Hindlimb muscle (tissue), 1 donor: ENCODE measurements at regions not wholly inside any gene's neighbourhood (a gene's known extent, or its start where the extent isn't known, plus 50 kb on each side); places are given as distances from the start of the nearest gene placed in this dataset.

Source experiments
- DNase-seq: peaks from one replicate; pipeline ENCODE4 v3.0.0-alpha.2; 2013

DNA sequence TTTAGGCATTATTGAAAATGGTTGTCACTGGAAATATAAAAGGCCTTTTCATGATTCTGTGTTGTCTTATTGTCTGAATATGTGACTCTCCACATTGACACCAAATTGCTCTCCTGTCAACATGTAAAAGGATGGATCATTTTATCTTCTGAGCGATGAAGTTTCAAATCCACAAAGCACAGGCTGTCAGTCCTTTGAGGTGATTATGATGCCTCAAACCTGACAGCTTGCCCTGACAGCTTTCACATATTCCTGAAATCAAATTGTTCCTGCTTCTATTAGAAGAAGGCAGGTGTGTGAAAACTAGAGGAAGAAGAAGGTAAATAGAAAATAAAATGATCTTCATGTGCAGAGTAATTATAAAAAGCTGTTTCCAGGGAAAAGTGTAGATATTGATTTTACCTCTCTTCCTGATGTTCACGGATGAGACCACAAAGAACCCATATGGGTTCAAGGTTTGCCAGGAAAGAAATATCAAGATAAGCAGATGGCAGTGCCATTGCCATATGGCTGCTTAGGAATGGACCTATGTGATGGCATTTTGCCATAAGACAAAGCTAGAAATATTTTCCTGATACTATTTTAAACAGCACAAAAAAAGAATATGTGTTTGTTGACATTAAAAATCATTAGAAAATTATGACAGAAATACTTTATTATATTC lies 1006.3 kb upstream of the AGA start:
- no peak for DNase-seq

DNA sequence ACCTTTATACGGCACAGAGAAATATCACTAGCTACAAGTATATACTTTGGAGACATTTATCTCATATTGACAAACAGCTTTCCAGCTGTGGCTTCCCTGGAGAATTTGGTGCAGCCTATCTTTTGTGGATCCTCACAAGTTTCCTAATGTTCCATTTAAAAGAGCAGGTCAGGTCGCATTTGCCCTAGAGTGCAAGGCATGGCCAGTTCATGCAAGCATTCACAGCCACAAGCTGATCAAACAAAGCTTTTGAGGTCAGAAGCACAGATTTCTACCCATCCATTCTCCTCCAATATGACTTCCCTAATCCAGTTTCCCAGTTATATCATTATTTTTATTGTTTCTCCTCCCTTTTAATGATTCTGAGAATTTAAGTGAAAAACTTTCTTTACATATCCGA lies 1008.4 kb upstream of the AGA start:
- no peak for DNase-seq

DNA sequence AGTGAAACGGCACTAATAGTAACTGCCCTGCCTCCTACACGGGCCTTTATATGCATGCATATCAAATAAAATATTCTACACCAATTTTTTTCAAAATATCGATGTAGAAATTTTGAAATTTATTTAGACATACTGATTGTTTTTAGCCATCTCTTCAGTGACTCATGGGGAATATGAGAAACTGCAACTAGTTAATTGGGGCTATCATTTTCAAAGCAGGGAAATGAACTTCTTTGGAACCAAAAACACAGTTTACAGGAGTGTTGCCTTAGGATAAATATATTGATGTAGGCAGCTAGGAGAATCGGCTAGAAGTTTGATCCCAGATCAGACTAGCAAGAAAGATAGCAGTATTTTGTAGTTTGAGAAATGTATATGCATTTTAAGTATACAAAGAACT lies 1010.8 kb upstream of the AGA start:
- DNase-seq: no peak

DNA sequence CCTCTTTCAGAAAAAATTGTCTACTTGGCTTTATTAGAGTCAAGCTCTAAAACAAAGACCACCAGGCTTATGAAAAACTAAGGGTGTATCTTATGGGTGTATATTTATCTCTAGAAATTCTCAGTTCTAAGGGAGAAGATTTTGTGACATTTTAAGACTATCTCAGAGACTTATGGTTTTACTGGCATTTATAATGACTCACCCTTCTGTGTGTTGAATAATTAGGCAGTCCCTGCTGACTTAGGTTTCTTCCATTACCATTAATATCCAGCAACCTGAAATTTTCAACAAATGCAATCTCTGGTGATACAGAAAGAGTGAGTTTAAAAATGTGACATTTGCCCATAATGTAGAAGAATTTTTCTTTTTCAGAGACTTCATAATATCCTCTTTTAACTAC lies 1015.0 kb upstream of the AGA start:
- DNase-seq: no peak

DNA sequence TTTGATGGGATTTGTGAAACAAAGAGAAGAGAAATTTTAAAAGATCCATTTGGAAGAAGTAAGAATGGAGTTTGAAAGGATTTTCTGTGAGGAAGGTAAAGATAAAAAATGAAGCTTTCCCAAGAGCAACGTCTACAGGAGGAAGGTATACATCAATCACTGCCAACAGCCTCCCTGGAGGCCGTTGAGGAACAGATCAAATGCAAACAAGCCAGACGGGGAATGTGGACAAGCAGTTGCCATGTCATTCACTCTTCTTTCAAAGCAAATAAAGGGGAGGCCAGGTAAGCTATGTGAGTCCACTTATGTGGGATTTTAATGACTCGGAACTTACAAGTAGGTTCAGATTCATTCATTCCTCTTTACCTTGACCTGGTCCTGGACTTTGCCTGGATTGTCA lies 1020.5 kb upstream of the AGA start:
- DNase-seq: no peak

DNA sequence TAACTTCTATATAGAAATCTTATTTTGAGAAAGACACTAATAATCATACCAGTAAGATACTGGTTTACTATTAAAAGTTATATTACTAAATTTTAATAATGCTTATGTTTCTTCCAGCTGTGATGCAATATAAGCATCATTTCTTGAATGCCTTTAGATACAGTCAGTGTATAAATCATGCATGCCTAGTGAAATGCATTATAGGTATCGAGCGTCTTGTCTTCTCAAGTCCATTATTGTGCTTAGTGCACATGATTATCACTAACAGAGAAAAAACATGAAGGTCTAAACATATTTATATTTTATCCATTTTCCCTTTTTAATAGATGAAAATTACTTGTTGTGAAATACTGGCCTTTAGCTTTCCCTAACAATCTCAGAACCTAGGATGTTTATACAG lies 1021.5 kb upstream of the AGA start:
- DNase-seq: no peak

DNA sequence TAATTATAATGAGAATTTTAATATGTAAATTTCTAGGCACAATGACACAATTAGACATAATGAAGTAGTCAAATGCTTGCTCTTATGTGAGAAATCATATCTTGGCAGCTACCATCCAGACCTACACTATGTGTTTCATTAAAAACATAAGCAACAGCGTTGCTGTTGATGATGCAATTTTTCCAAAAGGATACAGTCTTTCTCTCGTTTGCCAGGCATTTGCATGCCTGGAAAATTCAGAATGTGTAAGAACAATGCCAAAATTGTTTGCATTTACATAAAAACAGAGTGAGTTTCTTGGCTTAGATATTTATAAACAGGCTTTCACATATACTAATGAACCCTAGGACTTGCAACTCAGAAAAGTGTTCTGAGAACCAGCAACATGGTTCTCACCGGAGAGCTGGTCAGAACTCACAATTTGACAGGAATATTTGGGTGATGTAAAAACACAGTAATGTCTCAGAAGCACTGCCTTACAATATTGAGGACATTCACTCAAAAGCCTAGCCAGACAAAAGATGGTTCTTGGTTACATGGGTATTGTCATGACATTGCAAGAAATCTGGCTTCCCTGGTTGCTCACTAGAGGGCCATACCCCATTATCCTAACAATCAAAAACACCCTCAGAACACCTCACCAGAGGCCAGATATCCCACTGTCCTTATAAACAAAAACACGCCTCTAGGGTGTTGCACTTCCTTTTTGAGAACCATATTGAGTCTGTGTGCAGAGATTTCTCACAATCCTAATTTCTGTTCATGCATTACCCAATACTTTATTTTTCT lies 1029.0 kb upstream of the AGA start:
- DNase-seq: no peak

DNA sequence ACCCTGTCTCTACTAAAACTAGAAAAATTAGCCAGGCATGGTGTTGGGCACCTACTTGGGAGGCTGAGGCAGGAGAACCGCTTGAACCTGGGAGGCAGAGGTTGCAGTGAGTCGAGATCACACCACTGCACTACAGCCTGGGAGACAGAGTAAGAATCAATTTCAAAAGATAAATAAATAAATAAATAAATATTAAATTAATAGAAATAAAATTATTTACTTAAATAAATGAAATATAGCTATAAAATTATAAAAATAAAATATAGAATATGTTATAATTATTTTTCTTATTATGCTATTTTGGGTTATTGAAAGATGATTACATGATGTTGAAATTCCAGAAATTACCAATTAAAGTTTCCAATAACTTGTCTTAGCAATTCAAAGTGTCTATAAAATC lies 1029.8 kb upstream of the AGA start:
- no peak for DNase-seq

DNA sequence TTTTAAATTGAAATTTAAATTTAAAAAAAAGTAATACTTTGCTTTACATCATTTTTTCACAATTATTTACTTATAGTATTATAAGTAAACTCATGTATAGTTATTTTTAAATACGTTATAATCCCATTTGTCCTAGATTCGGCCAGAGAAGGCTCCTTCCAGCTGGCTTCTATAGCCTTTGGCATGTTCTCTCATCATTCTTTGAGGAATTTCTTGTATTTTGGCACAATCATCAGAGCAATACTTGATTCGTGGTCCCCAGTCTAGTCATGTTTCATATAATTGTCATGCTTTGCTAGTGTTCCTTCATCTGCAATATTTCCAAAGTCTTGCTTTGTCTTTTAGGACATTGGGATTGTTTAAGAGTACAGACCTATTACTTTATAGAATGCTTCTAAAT lies 1037.9 kb upstream of the AGA start:
- DNase-seq: peak; percentile 23

DNA sequence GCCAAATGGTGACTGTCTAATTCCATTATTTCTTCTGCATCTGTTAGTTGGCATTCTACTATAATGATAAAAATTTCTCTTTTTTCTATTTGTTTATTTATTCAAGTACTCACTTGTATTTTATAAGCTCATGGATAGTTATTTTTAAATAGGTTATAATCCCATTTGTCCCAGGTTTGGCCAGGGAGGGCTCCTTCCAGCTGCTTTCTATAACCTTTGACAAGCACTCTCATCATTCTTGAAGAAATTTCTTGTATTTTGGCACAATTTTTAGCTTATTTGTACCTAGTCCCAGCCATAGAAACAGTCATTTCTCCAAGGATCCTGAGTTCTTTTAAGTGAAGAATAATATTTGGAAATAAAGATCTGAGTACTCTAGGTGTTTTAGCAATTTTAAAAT lies 1038.6 kb upstream of the AGA start:
- no peak for DNase-seq

DNA sequence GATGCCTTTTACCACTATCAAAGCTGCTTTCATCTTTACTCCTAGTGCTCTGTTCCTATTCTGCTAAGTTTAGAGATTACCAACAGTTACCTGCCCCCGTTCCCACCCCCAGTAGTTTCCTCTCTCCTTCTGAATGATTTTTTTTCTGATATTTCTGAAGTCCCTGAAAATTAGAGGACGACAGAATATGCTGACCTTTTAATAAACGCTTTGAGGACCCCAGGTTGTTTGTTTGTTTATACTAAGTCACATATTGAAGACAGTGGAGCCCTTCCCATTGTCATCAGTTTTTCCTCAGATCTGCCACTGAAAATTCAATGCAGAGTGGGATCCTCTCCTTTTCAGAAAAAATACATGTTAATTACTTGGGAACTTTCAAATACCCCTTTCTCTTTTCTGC lies 1039.3 kb upstream of the AGA start:
- DNase-seq: no peak

DNA sequence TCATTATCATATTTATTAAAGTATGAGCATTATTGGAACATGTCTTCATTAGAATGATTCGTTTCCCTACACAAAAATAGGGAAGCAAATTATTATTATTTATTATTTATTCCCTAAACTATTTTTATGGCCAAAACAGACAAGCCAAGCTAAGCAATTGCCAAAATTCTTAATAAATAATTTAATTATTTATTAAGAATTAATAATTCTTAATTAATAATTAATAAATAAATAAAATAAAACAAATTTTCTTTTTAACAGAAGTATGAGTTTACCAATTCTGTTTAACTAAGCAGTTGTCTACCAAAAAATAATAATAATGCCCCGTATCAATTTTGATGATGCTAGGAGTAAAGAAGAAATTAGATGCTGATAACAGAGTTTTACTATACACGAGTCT lies 1080.8 kb upstream of the AGA start:
- no peak for DNase-seq

DNA sequence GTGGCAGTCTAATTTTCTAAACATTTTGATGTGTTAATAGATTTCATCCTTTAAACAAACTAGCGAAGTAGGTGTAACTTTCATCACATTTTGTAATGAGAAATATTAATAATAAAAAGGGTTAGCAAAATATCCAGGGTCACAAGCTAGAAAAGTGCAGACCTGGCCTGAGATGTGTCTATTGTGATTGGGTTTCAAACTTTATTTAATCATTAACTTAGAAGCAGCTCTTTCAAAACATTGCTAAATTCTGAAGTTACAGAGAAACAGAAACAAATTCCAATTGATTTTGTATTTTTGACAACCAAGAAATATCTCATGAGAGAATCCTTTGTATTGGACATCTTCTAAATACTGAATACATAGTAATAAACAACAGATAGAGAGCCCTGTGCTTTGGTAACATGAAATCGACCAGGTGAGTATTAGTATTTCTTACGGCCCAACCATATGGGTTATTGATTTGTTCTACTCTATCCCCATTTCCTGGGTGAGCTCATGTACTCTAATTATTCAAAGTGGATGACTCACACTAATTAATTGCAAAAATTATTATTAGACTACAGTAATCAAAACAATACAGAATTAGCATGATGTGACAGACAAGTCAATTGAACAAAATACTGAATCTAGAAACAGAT lies 1093.8 kb upstream of the AGA start:
- DNase-seq: no peak

DNA sequence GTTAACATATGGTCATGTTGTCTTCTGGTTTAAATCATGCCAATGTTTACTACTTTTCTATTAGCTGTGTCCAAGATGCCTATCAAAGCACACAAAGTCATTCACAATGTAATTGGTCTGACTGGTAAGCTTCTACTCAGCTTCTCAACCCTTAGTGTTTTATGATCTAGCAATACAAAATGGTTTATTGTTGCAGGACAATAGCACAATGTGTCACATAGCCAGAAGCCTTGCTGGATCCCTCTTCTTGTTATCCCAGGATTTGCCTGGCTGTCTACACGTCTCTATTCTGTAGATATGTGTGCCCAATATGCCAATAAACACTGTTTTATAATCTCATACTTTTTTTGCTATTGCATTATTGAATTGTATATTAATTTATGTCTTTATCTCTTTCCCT lies 1111.0 kb upstream of the AGA start:
- no peak for DNase-seq

DNA sequence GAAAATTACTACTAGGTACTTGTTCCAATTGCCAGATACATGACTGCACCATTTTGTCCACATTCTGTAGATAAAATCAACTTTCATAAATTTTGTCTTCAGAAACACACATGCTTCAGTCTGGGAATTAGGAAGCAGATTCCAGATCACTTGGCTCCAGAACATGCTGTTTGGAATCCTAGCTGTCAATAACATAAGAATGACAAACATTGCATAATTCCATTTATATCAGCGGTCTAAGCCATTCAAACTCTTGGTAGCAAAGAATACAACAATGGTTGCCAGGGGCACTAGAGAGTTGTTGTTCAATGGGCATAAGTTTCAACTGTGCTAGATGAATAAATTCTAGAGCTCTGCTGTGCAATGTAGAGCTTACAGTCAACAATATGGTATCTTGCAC lies 1112.1 kb upstream of the AGA start:
- DNase-seq: no peak

DNA sequence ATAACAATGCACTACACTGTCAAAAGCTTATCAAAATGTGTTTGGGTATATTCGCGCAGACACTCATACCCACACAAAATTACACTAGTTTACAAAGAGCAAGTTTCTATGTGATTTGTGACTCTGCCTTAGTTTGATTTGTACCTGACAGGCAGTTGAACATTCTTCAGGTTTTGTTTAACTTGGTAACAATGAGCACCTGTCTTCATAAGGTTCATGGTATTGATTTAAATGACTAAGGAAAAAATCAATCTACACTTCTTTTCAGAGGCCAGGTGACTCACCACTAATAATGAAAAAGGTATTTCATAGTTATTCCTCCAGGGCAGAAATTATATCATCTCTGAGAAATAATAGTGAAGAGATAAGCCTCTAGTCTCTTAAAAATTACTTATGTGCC lies 1114.6 kb upstream of the AGA start:
- no peak for DNase-seq

DNA sequence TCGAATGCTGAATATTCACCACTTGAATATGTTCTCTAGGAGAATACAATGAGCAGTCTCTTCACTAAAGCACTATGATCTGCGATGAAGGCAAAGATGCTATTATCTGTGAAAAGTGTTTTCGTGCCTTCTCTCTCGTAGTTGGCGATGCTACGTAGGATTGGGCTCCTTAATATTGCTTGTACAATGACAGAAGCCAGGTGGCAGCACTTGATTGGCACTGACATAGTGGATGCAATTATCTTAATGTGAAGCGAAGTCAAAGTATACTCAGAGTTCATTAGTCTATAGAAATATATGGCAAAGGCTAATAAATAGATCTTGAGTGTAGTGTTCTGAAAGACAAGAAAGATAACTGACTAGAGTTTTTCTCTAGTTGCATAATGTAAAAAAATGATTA lies 1135.7 kb upstream of the AGA start:
- DNase-seq: no peak

DNA sequence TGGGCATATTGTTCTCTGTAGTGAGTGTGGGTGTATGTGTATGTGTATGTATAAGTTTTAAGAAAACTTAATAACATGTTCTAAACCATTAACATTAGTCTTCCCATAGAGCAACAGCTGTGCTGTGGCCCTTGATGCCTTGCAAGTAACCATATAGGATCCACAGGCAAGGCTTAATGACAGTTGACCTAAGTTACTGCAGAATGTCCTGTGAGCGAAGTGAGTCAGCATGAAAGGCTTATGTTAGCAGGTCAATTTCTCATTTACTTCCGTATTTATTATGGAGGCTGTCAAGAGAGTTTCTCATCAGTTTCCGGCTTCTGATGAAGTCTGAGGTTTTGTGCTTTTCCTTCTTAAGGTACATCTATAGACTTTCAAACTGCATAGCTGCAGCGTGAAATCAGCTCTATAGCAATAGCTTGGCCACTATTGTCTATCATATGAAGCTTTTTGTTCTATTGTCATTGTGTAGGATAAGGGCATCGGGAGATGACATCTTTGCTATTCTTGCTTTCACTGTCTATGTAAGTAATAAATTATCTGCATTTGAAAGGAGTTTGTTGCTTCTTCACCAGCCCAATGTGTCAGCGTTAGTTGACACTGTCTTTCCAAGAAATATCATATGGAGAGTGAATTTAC lies 1153.4 kb upstream of the AGA start:
- DNase-seq: no peak

DNA sequence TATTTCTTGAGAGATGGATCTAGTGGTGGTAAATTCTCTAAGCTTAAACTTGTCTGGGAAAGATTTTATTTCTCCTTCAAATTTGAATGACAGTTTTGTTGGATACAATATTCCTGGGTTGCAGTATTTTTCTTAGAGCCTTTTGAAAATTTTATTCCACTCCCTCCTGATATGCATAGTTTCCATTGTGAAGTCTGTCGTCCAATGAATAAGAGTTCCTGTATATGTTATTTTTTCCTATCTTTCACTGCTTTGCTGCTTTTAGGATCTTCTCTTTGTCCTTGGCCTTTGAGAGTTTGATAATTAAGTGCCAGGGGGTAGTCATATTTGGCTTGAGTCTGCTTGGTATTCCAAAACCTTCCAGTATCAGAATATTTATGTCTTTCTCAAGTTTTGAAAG lies 1156.4 kb upstream of the AGA start:
- no peak for DNase-seq

DNA sequence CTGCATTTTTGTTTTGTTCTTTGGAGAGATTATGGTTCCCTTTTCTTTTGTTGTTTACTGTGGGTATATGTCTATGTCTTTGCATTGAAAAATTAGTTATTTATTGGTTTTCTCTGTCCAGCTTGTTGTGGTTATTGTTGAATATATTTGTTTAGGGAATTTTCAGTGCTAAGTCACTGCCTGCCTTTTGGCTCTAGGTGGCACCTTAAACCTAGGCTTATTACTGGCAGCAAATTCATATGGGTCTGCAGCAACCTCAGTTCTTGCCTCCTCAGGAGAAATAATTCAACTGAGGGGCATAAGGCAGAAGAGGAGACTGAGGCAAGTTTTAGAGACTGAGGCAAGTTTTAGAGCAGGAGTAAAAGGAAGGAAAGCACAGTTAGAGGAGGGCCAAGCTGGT lies 1157.3 kb upstream of the AGA start:
- no peak for DNase-seq

DNA sequence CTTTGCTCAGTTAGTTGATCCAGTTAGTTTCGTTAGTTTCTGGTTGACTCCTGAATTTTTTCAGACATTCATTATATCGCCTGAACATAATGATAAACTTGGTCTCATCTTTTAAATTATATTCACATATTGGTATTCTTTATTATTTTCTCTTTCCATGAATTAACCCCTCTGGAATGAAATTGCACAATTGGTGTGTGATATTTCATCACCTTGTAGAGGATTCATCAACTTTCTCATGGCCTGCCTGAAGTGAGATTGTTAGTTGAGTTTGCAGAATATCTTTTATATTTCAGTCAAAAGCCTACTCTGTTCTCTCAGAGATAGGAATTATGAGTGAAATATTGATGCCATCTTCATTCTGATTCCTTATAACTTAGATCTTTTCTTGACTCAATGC lies 1160.6 kb upstream of the AGA start:
- DNase-seq: no peak

DNA sequence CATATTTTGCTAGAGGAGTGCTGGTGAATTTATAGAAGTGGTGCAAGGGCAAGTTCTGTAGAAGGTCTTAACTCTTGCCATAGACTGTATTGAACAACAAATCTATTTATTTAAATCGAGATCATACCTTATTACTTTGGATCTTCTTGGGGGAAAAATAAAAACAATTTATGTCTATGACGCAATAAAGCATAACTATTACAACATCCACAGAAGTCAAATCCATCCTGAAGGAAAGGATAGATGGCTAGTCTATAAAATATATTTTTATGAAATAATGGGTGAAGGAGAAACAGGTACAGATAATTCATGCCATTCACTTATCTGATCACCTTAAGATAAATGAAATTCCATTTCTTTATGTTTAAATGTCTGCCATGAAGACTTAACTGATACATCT lies 1168.8 kb upstream of the AGA start:
- no peak for DNase-seq

DNA sequence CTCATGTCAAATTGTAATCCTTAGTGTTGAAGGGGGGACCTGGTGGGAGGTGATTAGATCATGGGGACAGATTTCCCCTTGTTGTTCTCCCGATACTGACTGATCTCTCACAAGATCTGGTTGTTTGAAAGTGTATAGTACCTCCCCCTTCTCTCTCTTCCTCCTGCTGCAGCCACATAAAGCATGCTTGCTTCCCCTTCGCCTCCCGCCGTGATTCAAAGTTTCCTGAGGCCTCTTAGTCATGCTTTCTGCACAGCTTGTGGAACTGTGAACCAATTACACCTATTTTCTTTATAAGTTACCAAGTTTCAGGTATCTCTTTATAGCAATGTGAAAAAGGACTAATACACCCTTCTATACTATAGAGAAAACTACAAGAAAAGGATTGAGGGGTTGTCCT lies 1170.5 kb upstream of the AGA start:
- no peak for DNase-seq

DNA sequence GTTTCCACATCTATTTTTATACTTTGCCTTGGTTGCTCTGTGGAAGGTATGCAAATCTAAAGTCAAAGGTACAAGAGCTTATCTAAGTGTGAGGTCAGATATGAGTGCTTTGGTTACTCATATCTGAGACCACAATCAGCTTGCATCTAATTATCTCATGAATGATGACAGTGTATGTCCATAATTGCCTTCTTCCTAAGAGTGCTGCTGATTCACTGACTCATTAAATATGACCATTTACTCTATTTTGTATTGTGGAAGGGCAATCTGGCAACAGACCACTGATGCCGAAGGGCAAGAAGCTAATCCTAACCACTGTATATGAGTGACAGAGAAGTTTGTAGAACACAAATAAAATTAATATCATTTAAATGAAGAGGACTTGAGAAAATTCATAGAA lies 1190.2 kb upstream of the AGA start:
- DNase-seq: no peak
